H1 (cell line): ENCODE measurements at regions not wholly inside any gene's neighbourhood (a gene's known extent, or its start where the extent isn't known, plus 50 kb on each side); places are given as distances from the start of the nearest gene placed in this dataset.

Experiments
- CTCF ChIA-PET: fragments of 300-600 bp; sonication (Branson Sonifier 250); formaldehyde crosslinking; loops from one replicate; lab custom pipeline; 2021; ENCODE audit not compliant: partially characterized antibody; lab: Charles Lee
- POLR2A ChIA-PET: fragments of 300-600 bp; sonication (Branson Sonifier 250); formaldehyde crosslinking; loops from one replicate; lab custom pipeline; 2021; ENCODE audit warnings: inconsistent platforms; ENCODE audit not compliant: partially characterized antibody; lab: Charles Lee
- DNase-seq, 2 experiments: peaks; one replicate each; pipeline versions ENCODE4 v3.0.0 to v3.0.0-alpha.2; 2010 to 2022; ENCODE audit warnings: low spot score in 2 of 2, low read depth in 1 of 2, mixed read lengths in 1 of 2
- FAIRE-seq: peaks from 2 replicates; lab custom pipeline; 2011; peaks lifted over from hg19 to GRCh38; lab: Jason Lieb, UNC
- H2AFZ ChIP-seq: 2 replicates; pipeline ENCODE4 v1.8.1; 2012; ENCODE audit warnings: low read length, inconsistent platforms
- H2AK5ac ChIP-seq: 2 replicates; pipeline ENCODE4 v1.6.1; 2013; ENCODE audit warnings: low read depth, low read length
- H2BK120ac ChIP-seq: replicated peaks from 2 replicates; pipeline ENCODE3; 2013; ENCODE audit warnings: low read depth, low read length, inconsistent platforms
- H2BK12ac ChIP-seq: 2 replicates; pipeline ENCODE4 v1.6.1; 2013; ENCODE audit warnings: low read depth, low read length
- H2BK15ac ChIP-seq: 2 replicates; pipeline ENCODE4 v1.6.1; 2013; ENCODE audit warnings: low read length
- H2BK20ac ChIP-seq: 2 replicates; pipeline ENCODE4 v1.6.1; 2013; ENCODE audit warnings: low read length
- H2BK5ac ChIP-seq: 2 replicates; pipeline ENCODE4 v1.6.1; 2013; ENCODE audit warnings: low read depth, low read length
- H3K14ac ChIP-seq: 2 replicates; pipeline ENCODE4 v1.6.1; 2013; ENCODE audit warnings: inconsistent platforms; ENCODE audit not compliant: insufficient read length
- H3K18ac ChIP-seq: 2 replicates; pipeline ENCODE4 v1.6.1; 2013; ENCODE audit warnings: low read length; ENCODE audit errors: extremely low read depth
- H3K23ac ChIP-seq: 2 replicates; pipeline ENCODE4 v1.6.1; 2013; ENCODE audit warnings: inconsistent platforms; ENCODE audit not compliant: insufficient read length
- H3K23me2 ChIP-seq: 2 replicates; pipeline ENCODE4 v1.6.1; 2013; ENCODE audit warnings: low read depth, low read length
- H3K27ac ChIP-seq: 2 replicates; pipeline ENCODE4 v1.6.1; 2011; ENCODE audit warnings: low read depth, low read length, inconsistent platforms
- H3K27me3 ChIP-seq, 4 experiments: replicated peaks in 1 of 4; 1 replicate in 1 of 4; 2 replicates in 3 of 4; pipeline versions ENCODE4 v1.6.1 to v1.8.1; 2011 to 2013; ENCODE audit warnings: low read length in 3 of 4, mild to moderate bottlenecking in 3 of 4, inconsistent platforms in 2 of 4, mixed read lengths in 2 of 4, moderate library complexity in 1 of 4; ENCODE audit not compliant: control insufficient read depth in 3 of 4, insufficient read depth in 3 of 4; ENCODE audit errors: extremely low read depth in 1 of 4
- H3K36me3 ChIP-seq, 4 experiments: 2 replicates each; pipeline versions ENCODE4 v1.6.1 to v1.8.1; 2011 to 2013; ENCODE audit warnings: mild to moderate bottlenecking in 4 of 4, low read length in 3 of 4, moderate library complexity in 2 of 4, control low read depth in 1 of 4, inconsistent platforms in 1 of 4; ENCODE audit not compliant: insufficient read depth in 4 of 4, control insufficient read depth in 2 of 4
- H3K4ac ChIP-seq: replicated peaks from 2 replicates; pipeline ENCODE3; 2013; ENCODE audit warnings: low read length, low read depth, mixed read lengths, inconsistent platforms; ENCODE audit not compliant: insufficient read length
- H3K4me1 ChIP-seq, 4 experiments: replicated peaks in 1 of 4; 1 replicate in 1 of 4; 2 replicates in 3 of 4; pipeline versions ENCODE4 v1.6.1 to v1.8.1; 2011 to 2013; ENCODE audit warnings: low read length in 3 of 4, inconsistent platforms in 2 of 4, mixed read lengths in 1 of 4; ENCODE audit not compliant: insufficient read depth in 4 of 4, control insufficient read depth in 3 of 4
- H3K4me2 ChIP-seq, 2 experiments: 2 replicates each; pipeline versions ENCODE4 v1.6.1 to v1.8.1; 2011 to 2013; ENCODE audit warnings: low read depth in 2 of 2, low read length in 2 of 2, control low read depth in 1 of 2, inconsistent platforms in 1 of 2, mild to moderate bottlenecking in 1 of 2; ENCODE audit not compliant: insufficient read depth in 1 of 2
- H3K4me3 ChIP-seq, 4 experiments: fragments of 200-600, 300-600 bp in 1 of 4; sonication (generic), shearing (Covaris generic), sonication (Bioruptor Twin) in 1 of 4; 2 replicates each; pipeline versions ENCODE4 v1.5.1 to v1.8.1; 2011 to 2016; ENCODE audit warnings: low read length in 4 of 4, low read depth in 3 of 4, control low read depth in 2 of 4, inconsistent platforms in 2 of 4, mild to moderate bottlenecking in 2 of 4, mixed read lengths in 1 of 4, moderate library complexity in 1 of 4; ENCODE audit not compliant: insufficient read depth in 2 of 4; ENCODE audit errors: extremely low read depth in 1 of 4
- H3K56ac ChIP-seq: replicated peaks from 2 replicates; pipeline ENCODE3; 2013; ENCODE audit warnings: low read depth, mild to moderate bottlenecking, mixed read lengths, low read length, inconsistent platforms; ENCODE audit not compliant: insufficient read length
- H3K79me1 ChIP-seq: 2 replicates; pipeline ENCODE4 v1.6.1; 2013; ENCODE audit warnings: low read depth, low read length, control low read depth
- H3K79me2 ChIP-seq, 2 experiments: 2 replicates each; pipeline versions ENCODE4 v1.6.1 to v1.8.1; 2012 to 2013; ENCODE audit warnings: low read length in 2 of 2, mild to moderate bottlenecking in 2 of 2, inconsistent platforms in 1 of 2; ENCODE audit not compliant: insufficient read depth in 2 of 2, control insufficient read depth in 1 of 2
- H3K9ac ChIP-seq, 4 experiments: replicated peaks in 1 of 4; 1 replicate in 1 of 4; 2 replicates in 3 of 4; pipeline versions ENCODE4 v1.6.1 to v1.8.1; 2011 to 2013; ENCODE audit warnings: low read depth in 3 of 4, low read length in 3 of 4, control low read depth in 2 of 4, mild to moderate bottlenecking in 2 of 4, moderate library complexity in 2 of 4, inconsistent platforms in 1 of 4; ENCODE audit errors: extremely low read depth in 1 of 4
- H3K9me3 ChIP-seq, 2 experiments: 2 replicates each; pipeline versions ENCODE4 v1.6.1 to v1.8.1; 2012 to 2013; ENCODE audit warnings: mild to moderate bottlenecking in 2 of 2, moderate library complexity in 2 of 2, control low read depth in 1 of 2, inconsistent platforms in 1 of 2, low read depth in 1 of 2, low read length in 1 of 2, mixed read lengths in 1 of 2; ENCODE audit not compliant: insufficient read depth in 2 of 2
- H4K20me1 ChIP-seq, 2 experiments: replicated peaks in 1 of 2; 2 replicates each; pipeline versions ENCODE3 to v1.8.1; 2011 to 2013; ENCODE audit warnings: inconsistent platforms in 2 of 2, low read length in 2 of 2, mild to moderate bottlenecking in 1 of 2; ENCODE audit not compliant: insufficient read depth in 2 of 2, control insufficient read depth in 1 of 2
- H4K5ac ChIP-seq: 2 replicates; pipeline ENCODE4 v1.6.1; 2013; ENCODE audit warnings: low read length, low read depth, mixed read lengths, inconsistent platforms; ENCODE audit not compliant: insufficient read length
- H4K8ac ChIP-seq: 2 replicates; pipeline ENCODE4 v1.8.0; 2013; ENCODE audit warnings: mild to moderate bottlenecking, moderate library complexity, low read length, inconsistent platforms; ENCODE audit not compliant: insufficient read depth; ENCODE audit errors: extremely low read depth
- H4K91ac ChIP-seq: replicated peaks from 2 replicates; pipeline ENCODE3; 2013; ENCODE audit warnings: low read length, mixed read lengths, inconsistent platforms; ENCODE audit not compliant: insufficient read length
- CBX5 ChIP-seq: fragments of 300-800, 300-1000 bp; sonication (generic); IDR thresholded peaks from 2 replicates; pipeline ENCODE4 v1.7.1; 2016; ENCODE audit warnings: antibody characterized with exemption, low read length, low read depth
- EP300 ChIP-seq, 2 experiments: IDR thresholded peaks; 1 replicate in 1 of 2; 2 replicates in 1 of 2; pipeline ENCODE4 v1.6.1; 2011 to 2012; ENCODE audit warnings: low read depth in 2 of 2, low read length in 2 of 2, mild to moderate bottlenecking in 2 of 2, borderline replicate concordance in 1 of 2, inconsistent platforms in 1 of 2, moderate library complexity in 1 of 2
- FOSL1 ChIP-seq: IDR thresholded peaks from 2 replicates; pipeline ENCODE4 v1.6.1; 2011; ENCODE audit warnings: mild to moderate bottlenecking, low read depth, low read length, moderate library complexity; ENCODE audit not compliant: insufficient read depth
- JUND ChIP-seq: IDR thresholded peaks from 2 replicates; pipeline ENCODE4 v1.6.1; 2011; ENCODE audit warnings: mild to moderate bottlenecking, improper control_type of control experiment, low read length
- KDM4A ChIP-seq: IDR thresholded peaks from one replicate; pipeline ENCODE4 v1.7.1; 2012; ENCODE audit warnings: low read depth, mild to moderate bottlenecking, moderate library complexity, low read length, inconsistent platforms; ENCODE audit not compliant: severe bottlenecking
- NANOG ChIP-seq: IDR thresholded peaks from 2 replicates; pipeline ENCODE4 v1.6.1; 2011; ENCODE audit warnings: low read length, low read depth, mild to moderate bottlenecking, inconsistent platforms; ENCODE audit not compliant: insufficient read depth, poor library complexity, severe bottlenecking
- NRF1 ChIP-seq: IDR thresholded peaks from 2 replicates; pipeline ENCODE4 v1.6.1; 2011; ENCODE audit warnings: mild to moderate bottlenecking, low read depth, low read length, improper control_type of control experiment
- PHF8 ChIP-seq: fragments of 200-600 bp; sonication (generic); conservative IDR thresholded peaks from 2 replicates; pipeline ENCODE4 v1.7.1; 2012; ENCODE audit warnings: low read depth, mild to moderate bottlenecking, inconsistent platforms, low read length, moderate library complexity
- TAF7 ChIP-seq: optimal IDR thresholded peaks from 2 replicates; pipeline ENCODE3; 2011; ENCODE audit warnings: low read depth, mild to moderate bottlenecking, inconsistent platforms, low read length, moderate library complexity, borderline replicate concordance
- WGBS, 2 experiments: shearing (Covaris generic) in 1 of 2; methylation state at CpG; one replicate each; pipeline versions ENCODE4 v1.1.6 to v1.1.7; 2013 to 2015; ENCODE audit warnings: low lambda C conversion rate in 2 of 2, mixed read lengths in 2 of 2, inconsistent platforms in 1 of 2, low coverage in 1 of 2, missing lambda C conversion rate in 1 of 2; ENCODE audit not compliant: insufficient replicate concordance in 2 of 2, insufficient coverage in 1 of 2, insufficient read length in 1 of 2; ENCODE audit errors: extremely low coverage in 1 of 2, missing lambda C conversion rate in 1 of 2; 5-methylcytosine and 5-hydroxymethylcytosine counted together

- POLR2A ChIA-PET: no interaction called here
Observed at GRCh38 chrX:22634751-22635150, 362.0 kb downstream of the CBLL2 start.

More at GRCh38 chrX:22634751-22635150, 362.0 kb downstream of the CBLL2 start:
- Histone ChIP-seq H3K23ac (no peak overlapping the region), H4K5ac (no peak overlapping the region), H3K27me3 (no peaks in the 10 kb centered on the region), H2BK15ac (no peak overlapping the region), H3K79me2 (no peaks in the 10 kb centered on the region), H3K36me3 (no peaks in the 10 kb centered on the region), H3K4me2 (no peak overlapping the region), H2BK20ac (no peak overlapping the region), H3K4ac (no peak overlapping the region), H3K56ac (no peak overlapping the region), H2BK120ac (no peak overlapping the region), H3K18ac (no peak overlapping the region), H4K20me1 (no peaks in the 10 kb centered on the region), H3K23me2 (no peaks in the 10 kb centered on the region), H3K4me3 (no peak overlapping the region), H2AK5ac (no peak overlapping the region), H4K91ac (no peak overlapping the region), H3K14ac (no peak overlapping the region), H2AFZ (no peak overlapping the region), H3K9me3 (no peaks in the 10 kb centered on the region), H3K9ac (no peak overlapping the region), H3K79me1 (no peaks in the 10 kb centered on the region), H3K4me1 (no peaks in the 10 kb centered on the region), H2BK12ac (no peak overlapping the region), H3K27ac (no peak overlapping the region), H4K8ac (no peak overlapping the region), H2BK5ac (no peak overlapping the region)
- no peak for TF ChIP-seq PHF8
- no peak for TF ChIP-seq CBX5
- TF ChIP-seq EP300 (IDR thresholded peaks at IDR 0.05; ENCODE audit: borderline replicate concordance in 1 of 2, low read depth in 2 of 2, low read length in 2 of 2): no peak
- no peak for TF ChIP-seq KDM4A
- no peak for TF ChIP-seq TAF7
- TF ChIP-seq NANOG: no peak
- TF ChIP-seq FOSL1: no peak
- TF ChIP-seq NRF1: no peak
- TF ChIP-seq JUND: no peak
- 93% methylated on average over 1 of the region's 1 CpG; no CpG with 5 or more reads in 1 of the 2 experiments for WGBS, 2 experiments
- no peak for FAIRE-seq
- CTCF ChIA-PET: no interaction called here
- DNase-seq: no peak
